IMR-90 (cell line): ENCODE measurements at regions not wholly inside any gene's neighbourhood (a gene's known extent, or its start where the extent isn't known, plus 50 kb on each side); places are given as distances from the start of the nearest gene placed in this dataset.

ENCODE experiments used
- ATAC-seq: fragments of 200-7000 bp; cut with Tn5 transposase; 2 replicates; pipeline ENCODE4 v1.9.1; 2020; ENCODE audit warnings: low read depth, mild to moderate bottlenecking, moderate library complexity
- BruUV-seq: library from RNA; stranded (reverse); fragments of 400-500 nt; replicated peaks from 2 replicates; lab custom pipeline; 2021; lab: Mats Ljungman, UMichigan
- CTCF ChIA-PET: fragments of 300-600 bp; formaldehyde crosslinking; extraction: SDS; loops from one replicate; lab custom pipeline; 2021; ENCODE audit warnings: antibody characterized with exemption; lab: Yijun Ruan, JAX
- POLR2A ChIA-PET: fragments of 300-600 bp; sonication (Branson Sonifier 250); formaldehyde crosslinking; loops from one replicate; lab custom pipeline; 2022; ENCODE audit warnings: antibody characterized with exemption; ENCODE audit not compliant: unreplicated experiment; lab: Charles Lee
- DNase-seq: peaks from one replicate; pipeline ENCODE4 v3.0.0; 2013
- H2AFZ ChIP-seq: replicated peaks from 2 replicates; pipeline ENCODE3; 2013; ENCODE audit warnings: low read length, mild to moderate bottlenecking; ENCODE audit not compliant: poor library complexity
- H2AK5ac ChIP-seq: 2 replicates; pipeline ENCODE4 v1.6.1; 2013; ENCODE audit warnings: low read depth, low read length, inconsistent platforms
- H2AK9ac ChIP-seq: replicated peaks from 2 replicates; pipeline ENCODE3; 2013; ENCODE audit warnings: mild to moderate bottlenecking, low read depth, low read length, moderate library complexity; ENCODE audit not compliant: poor library complexity
- H2BK120ac ChIP-seq: 2 replicates; pipeline ENCODE4 v1.6.1; 2013; ENCODE audit warnings: low read depth, low read length, inconsistent platforms
- H2BK15ac ChIP-seq: 3 replicates; pipeline ENCODE4 v1.6.1; 2013; ENCODE audit warnings: low read depth, low read length, inconsistent platforms
- H2BK20ac ChIP-seq: 2 replicates; pipeline ENCODE4 v1.6.1; 2013; ENCODE audit warnings: low read depth, mild to moderate bottlenecking, inconsistent platforms, low read length, moderate library complexity
- H2BK5ac ChIP-seq: 2 replicates; pipeline ENCODE4 v1.6.1; 2013; ENCODE audit warnings: mild to moderate bottlenecking, low read depth, low read length, inconsistent platforms; ENCODE audit not compliant: poor library complexity, severe bottlenecking
- H3K14ac ChIP-seq: replicated peaks from 2 replicates; pipeline ENCODE4 v1.6.1; 2013; ENCODE audit warnings: low read depth, low read length, inconsistent platforms
- H3K18ac ChIP-seq: 2 replicates; pipeline ENCODE4 v1.6.1; 2013; ENCODE audit warnings: low read depth, low read length, control low read depth
- H3K23ac ChIP-seq: 2 replicates; pipeline ENCODE4 v1.6.1; 2013; ENCODE audit warnings: low read depth, low read length, inconsistent platforms
- H3K27ac ChIP-seq: 2 replicates; pipeline ENCODE4 v1.5.1; 2013; ENCODE audit warnings: mild to moderate bottlenecking, control low read depth, low read length; ENCODE audit not compliant: insufficient read depth
- H3K27me3 ChIP-seq: 2 replicates; pipeline ENCODE4 v1.6.1; 2013; ENCODE audit warnings: low read length; ENCODE audit not compliant: control insufficient read depth, insufficient read depth
- H3K36me3 ChIP-seq: 2 replicates; pipeline ENCODE4 v1.6.1; 2013; ENCODE audit warnings: low read length, mixed read lengths; ENCODE audit not compliant: control insufficient read depth, insufficient read depth
- H3K4ac ChIP-seq: 2 replicates; pipeline ENCODE4 v1.6.1; 2013; ENCODE audit warnings: low read depth, low read length, inconsistent platforms
- H3K4me1 ChIP-seq: 2 replicates; pipeline ENCODE4 v1.6.1; 2013; ENCODE audit warnings: low read length, mixed read lengths; ENCODE audit not compliant: control insufficient read depth, insufficient read depth
- H3K4me2 ChIP-seq: 2 replicates; pipeline ENCODE4 v1.6.1; 2013; ENCODE audit warnings: low read depth, mild to moderate bottlenecking, control low read depth, low read length, moderate library complexity
- H3K4me3 ChIP-seq: 2 replicates; pipeline ENCODE4 v1.5.1; 2013; ENCODE audit warnings: low read depth, mild to moderate bottlenecking, control low read depth, low read length, moderate library complexity; ENCODE audit not compliant: insufficient read depth
- H3K56ac ChIP-seq: 2 replicates; pipeline ENCODE4 v1.6.1; 2013; ENCODE audit warnings: low read length, inconsistent platforms; ENCODE audit not compliant: insufficient read depth; ENCODE audit errors: extremely low read depth
- H3K79me1 ChIP-seq, 2 experiments: 2 replicates each; pipeline ENCODE4 v1.6.1; 2013; ENCODE audit warnings: low read length in 2 of 2, inconsistent platforms in 1 of 2, low read depth in 1 of 2
- H3K9ac ChIP-seq: 2 replicates; pipeline ENCODE4 v1.6.1; 2013; ENCODE audit warnings: low read depth, low read length, control low read depth
- H3K9me1 ChIP-seq: 2 replicates; pipeline ENCODE4 v1.6.1; 2013; ENCODE audit warnings: low read length, inconsistent platforms; ENCODE audit not compliant: insufficient read depth
- H3K9me3 ChIP-seq: 2 replicates; pipeline ENCODE4 v1.6.1; 2013; ENCODE audit warnings: low read length; ENCODE audit not compliant: control insufficient read depth, insufficient read depth
- H4K20me1 ChIP-seq: 2 replicates; pipeline ENCODE4 v1.6.1; 2013; ENCODE audit warnings: low read length, inconsistent platforms; ENCODE audit not compliant: insufficient read depth
- H4K5ac ChIP-seq: 2 replicates; pipeline ENCODE4 v1.6.1; 2013; ENCODE audit warnings: mild to moderate bottlenecking, low read depth, low read length, control low read depth
- H4K8ac ChIP-seq, 2 experiments: 2 replicates each; pipeline ENCODE4 v1.6.1; 2013; ENCODE audit warnings: low read depth in 2 of 2, low read length in 2 of 2, control low read depth in 1 of 2, inconsistent platforms in 1 of 2
- H4K91ac ChIP-seq: 2 replicates; pipeline ENCODE4 v1.6.1; 2013; ENCODE audit warnings: low read depth, low read length, inconsistent platforms; ENCODE audit not compliant: insufficient read depth
- BHLHE40 ChIP-seq: fragments of 150-350 bp; IDR thresholded peaks from 2 replicates; pipeline ENCODE4 v1.6.1; 2016; ENCODE audit warnings: mild to moderate bottlenecking, low read depth, low read length
- CEBPB ChIP-seq: IDR thresholded peaks from 2 replicates; pipeline ENCODE4 v1.6.1; 2012; ENCODE audit warnings: low read depth, low read length, improper control_type of control experiment
- CHD1 ChIP-seq: IDR thresholded peaks from 2 replicates; pipeline ENCODE4 v1.6.1; 2012; ENCODE audit warnings: low read depth, low read length, improper control_type of control experiment
- ELK1 ChIP-seq: fragments of 150-350 bp; IDR thresholded peaks from 2 replicates; pipeline ENCODE4 v1.6.1; 2016; ENCODE audit warnings: low read depth, mild to moderate bottlenecking, low read length, moderate library complexity, borderline replicate concordance
- FOS ChIP-seq: fragments of 150-350 bp; IDR thresholded peaks from 2 replicates; pipeline ENCODE4 v1.6.1; 2016; ENCODE audit warnings: low read depth, low read length
- MAFK ChIP-seq: IDR thresholded peaks from 2 replicates; pipeline ENCODE4 v1.6.1; 2012; ENCODE audit warnings: low read depth, low read length, improper control_type of control experiment
- MAZ ChIP-seq: IDR thresholded peaks from 2 replicates; pipeline ENCODE4 v1.6.1; 2012; ENCODE audit warnings: low read depth, mild to moderate bottlenecking, low read length, improper control_type of control experiment, moderate library complexity, borderline replicate concordance
- MXI1 ChIP-seq: IDR thresholded peaks from 2 replicates; pipeline ENCODE4 v1.6.1; 2012; ENCODE audit warnings: low read depth, mild to moderate bottlenecking, low read length, moderate library complexity, borderline replicate concordance
- NFE2L2 ChIP-seq: fragments of 150-350 bp; IDR thresholded peaks from 2 replicates; pipeline ENCODE4 v1.6.1; 2016; ENCODE audit warnings: low read depth, mild to moderate bottlenecking, low read length
- POLR2A ChIP-seq: IDR thresholded peaks from 2 replicates; pipeline ENCODE4 v1.6.1; 2012; ENCODE audit warnings: mild to moderate bottlenecking, low read depth, low read length
- RAD21 ChIP-seq: IDR thresholded peaks from 2 replicates; pipeline ENCODE4 v1.6.1; 2012; ENCODE audit warnings: low read length, improper control_type of control experiment
- RCOR1 ChIP-seq: IDR thresholded peaks from 2 replicates; pipeline ENCODE4 v1.6.1; 2012; ENCODE audit warnings: mild to moderate bottlenecking, low read length, improper control_type of control experiment; ENCODE audit not compliant: insufficient replicate concordance
- RFX5 ChIP-seq: IDR thresholded peaks from 2 replicates; pipeline ENCODE4 v1.8.0; 2012; ENCODE audit warnings: low read depth, mild to moderate bottlenecking, low read length, moderate library complexity
- SMC3 ChIP-seq: fragments of 150-350 bp; IDR thresholded peaks from 2 replicates; pipeline ENCODE4 v1.6.1; 2016; ENCODE audit warnings: low read depth, mild to moderate bottlenecking, antibody characterized with exemption, low read length, moderate library complexity
- WGBS, 2 experiments: methylation state at CpG; one replicate each; pipeline versions ENCODE4 v1.1.5 to v1.1.7; 2013; ENCODE audit warnings: missing lambda C conversion rate in 2 of 2; ENCODE audit not compliant: insufficient read length in 1 of 2; ENCODE audit errors: extremely low coverage in 2 of 2; 5-methylcytosine and 5-hydroxymethylcytosine counted together
- dilution Hi-C: fragments of 300-500 bp; cut with HindIII; formaldehyde crosslinking; loops from one replicate; pipeline ENCODE4 v1.14.3; 2018; ENCODE audit warnings: low sequenced_read_pairs; ENCODE audit not compliant: unreplicated experiment
- in situ Hi-C: fragments of 300-500 bp; cut with MboI; formaldehyde crosslinking; loops from 3 replicates; pipeline ENCODE4 v1.14.3; 2019; ENCODE audit warnings: low sequenced_read_pairs, inconsistent platforms, mixed read lengths
- intact Hi-C: fragments of 100-400 bp; cut with micrococcal nuclease; formaldehyde crosslinking; loops from 2 replicates; pipeline ENCODE4 v1.10.0; 2022
- TF ChIP-seq, protein P1 (sequence below): fragments of 150-350 bp; IDR thresholded peaks from 2 replicates; pipeline ENCODE4 v1.6.1; 2017; ENCODE audit warnings: mild to moderate bottlenecking, antibody characterized with exemption, low read length, low read depth
- TF ChIP-seq, protein P2 (sequence below): conservative IDR thresholded peaks from 2 replicates; pipeline ENCODE4 v1.5.1; 2012; ENCODE audit warnings: mild to moderate bottlenecking, low read depth, low read length, improper control_type of control experiment

DNA sequence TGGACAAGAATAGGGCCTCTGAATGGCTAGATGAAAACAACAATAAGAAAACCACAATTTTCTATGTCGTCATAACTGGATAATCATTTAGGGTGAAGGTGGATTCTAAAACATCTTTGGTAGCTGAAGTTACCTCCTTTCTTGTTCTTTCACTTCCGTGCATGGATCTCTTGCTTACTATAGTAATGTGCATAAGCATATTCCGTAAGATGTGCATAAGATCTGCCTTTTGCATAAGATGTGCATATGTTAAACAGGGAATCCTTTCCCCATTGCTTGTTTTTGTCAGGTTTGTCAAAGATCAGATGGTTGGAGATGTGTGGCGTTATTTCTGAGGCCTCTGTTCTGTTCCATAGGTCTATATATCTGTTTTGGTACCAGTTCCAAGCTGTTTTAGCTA lies 353.6 kb downstream of the MTX2 start:
- no CpG with 5 or more reads among the region's 4 CpGs for WGBS, 2 experiments
- H3K14ac ChIP-seq = no peak overlapping the region
- intact Hi-C loops = no loop called here

More for the DNA sequence above, 353.6 kb downstream of the MTX2 start:
- Histone ChIP-seq H3K56ac (no peak overlapping the region), H3K23ac (no peak overlapping the region), H3K9me1 (no peaks in the 10 kb centered on the region; the same call in 1 of the 2 replicates), H4K5ac (no peak overlapping the region), H3K27ac (no peak overlapping the region), H2BK120ac (no peak overlapping the region), H4K20me1 (no peaks in the 10 kb centered on the region), H3K4ac (no peak overlapping the region), H3K9ac (no peak overlapping the region), H4K91ac (no peak overlapping the region), H3K79me1 (no peaks in the 10 kb centered on the region), H4K8ac (no peak overlapping the region), H2AK9ac (no peak overlapping the region), H2AFZ (no peak overlapping the region), H2AK5ac (no peak overlapping the region), H3K4me3 (no peak overlapping the region), H3K27me3 (no peaks in the 10 kb centered on the region), H2BK5ac (no peak overlapping the region), H3K9me3 (no peaks in the 10 kb centered on the region), H3K4me2 (no peak overlapping the region), H2BK15ac (no peak overlapping the region), H3K4me1 (no peaks in the 10 kb centered on the region), H2BK20ac (no peak overlapping the region), H3K36me3 (no peaks in the 10 kb centered on the region), H3K18ac (no peak overlapping the region)
- DNase-seq = no peak
- in situ Hi-C loops (no loop called here), dilution Hi-C loops (no loop called here)
- BruUV-seq = no TSS peak
- ChIA-PET POLR2A (no interaction called here), CTCF (no interaction called here)
- TF ChIP-seq CEBPB (no peak), FOS (no peak), BHLHE40 (no peak), MAZ (no peak), RFX5 (no peak), CHD1 (no peak), NFE2L2 (no peak), RCOR1 (no peak), POLR2A (no peak), RAD21 (no peak), SMC3 (no peak), MXI1 (no peak), MAFK (no peak), ELK1 (no peak)
- TF ChIP-seq, protein P1, sequence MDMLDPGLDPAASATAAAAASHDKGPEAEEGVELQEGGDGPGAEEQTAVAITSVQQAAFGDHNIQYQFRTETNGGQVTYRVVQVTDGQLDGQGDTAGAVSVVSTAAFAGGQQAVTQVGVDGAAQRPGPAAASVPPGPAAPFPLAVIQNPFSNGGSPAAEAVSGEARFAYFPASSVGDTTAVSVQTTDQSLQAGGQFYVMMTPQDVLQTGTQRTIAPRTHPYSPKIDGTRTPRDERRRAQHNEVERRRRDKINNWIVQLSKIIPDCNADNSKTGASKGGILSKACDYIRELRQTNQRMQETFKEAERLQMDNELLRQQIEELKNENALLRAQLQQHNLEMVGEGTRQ = no peak
- TF ChIP-seq, protein P2, sequence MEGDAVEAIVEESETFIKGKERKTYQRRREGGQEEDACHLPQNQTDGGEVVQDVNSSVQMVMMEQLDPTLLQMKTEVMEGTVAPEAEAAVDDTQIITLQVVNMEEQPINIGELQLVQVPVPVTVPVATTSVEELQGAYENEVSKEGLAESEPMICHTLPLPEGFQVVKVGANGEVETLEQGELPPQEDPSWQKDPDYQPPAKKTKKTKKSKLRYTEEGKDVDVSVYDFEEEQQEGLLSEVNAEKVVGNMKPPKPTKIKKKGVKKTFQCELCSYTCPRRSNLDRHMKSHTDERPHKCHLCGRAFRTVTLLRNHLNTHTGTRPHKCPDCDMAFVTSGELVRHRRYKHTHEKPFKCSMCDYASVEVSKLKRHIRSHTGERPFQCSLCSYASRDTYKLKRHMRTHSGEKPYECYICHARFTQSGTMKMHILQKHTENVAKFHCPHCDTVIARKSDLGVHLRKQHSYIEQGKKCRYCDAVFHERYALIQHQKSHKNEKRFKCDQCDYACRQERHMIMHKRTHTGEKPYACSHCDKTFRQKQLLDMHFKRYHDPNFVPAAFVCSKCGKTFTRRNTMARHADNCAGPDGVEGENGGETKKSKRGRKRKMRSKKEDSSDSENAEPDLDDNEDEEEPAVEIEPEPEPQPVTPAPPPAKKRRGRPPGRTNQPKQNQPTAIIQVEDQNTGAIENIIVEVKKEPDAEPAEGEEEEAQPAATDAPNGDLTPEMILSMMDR = no peak
- no peak for ATAC-seq
